ENCODE measurements at regions not wholly inside any gene's neighbourhood (a gene's known extent, or its start where the extent isn't known, plus 50 kb on each side); places are given as distances from the start of the nearest gene placed in this dataset.

GRCh38 chr2:30860003-30860725, 52.9 kb upstream of the CAPN13 start:
- CTCF ChIA-PET, result interaction anchor here (0.6 to 7.1 kb wide), 6 partner anchors 12 to 474 kb away, joined by 3 to 78 read pairs (median 10); no protein-coding TSS in a partner anchor
- TF ChIP-seq CTCF (IDR thresholded peaks at IDR 0.05; ENCODE audit: insufficient read depth, low read length, missing control alignments), result no peak
- no peak for DNase-seq (ENCODE audit: low read depth, low spot score)
- POLR2A ChIA-PET, result no interaction called here
- no peak overlapping the region for H3K4me3 ChIP-seq (ENCODE audit: low read depth, low read length)

Data from AG04449 (cell line).